ENCODE measurements at regions not wholly inside any gene's neighbourhood (a gene's known extent, or its start where the extent isn't known, plus 50 kb on each side); places are given as distances from the start of the nearest gene placed in this dataset.

GRCh38 chr3:18890449-18890848 lies 257.9 kb upstream of the KCNH8 start:
- intact Hi-C loops (cut with DNase I) = no loop called here
- DNase-seq (ENCODE audit: low spot score) = no peak

- intact Hi-C loops (cut with DNase I) = no loop called here
- no peak for DNase-seq (ENCODE audit: low spot score)
These were observed 259.5 kb upstream of the KCNH8 start for GRCh38 chr3:18888819-18889218.

- DNase-seq (ENCODE audit: low spot score) = no peak
- intact Hi-C loops (cut with DNase I) = no loop called here
These were observed 259.9 kb upstream of the KCNH8 start for GRCh38 chr3:18888370-18888769.

GRCh38 chr3:18886331-18886730 lies 262.0 kb upstream of the KCNH8 start:
- no peak for DNase-seq (ENCODE audit: low spot score)
- intact Hi-C loops (cut with DNase I) = no loop called here

- intact Hi-C loops (cut with DNase I) = no loop called here
These were observed 262.7 kb upstream of the KCNH8 start for GRCh38 chr3:18885612-18886011.

GRCh38 chr3:18883571-18883970 lies 264.7 kb upstream of the KCNH8 start:
- intact Hi-C loops (cut with DNase I) = no loop called here
- DNase-seq (ENCODE audit: low spot score) = no peak

More at GRCh38 chr3:18885612-18886011, 262.7 kb upstream of the KCNH8 start:
- DNase-seq (ENCODE audit: low spot score) = peak; percentile 64

- DNase-seq (ENCODE audit: low spot score) = no peak
- intact Hi-C loops (cut with DNase I) = no loop called here
These were observed 267.6 kb upstream of the KCNH8 start for GRCh38 chr3:18880691-18881090.

- intact Hi-C loops (cut with DNase I) = no loop called here
- DNase-seq (ENCODE audit: low spot score) = no peak
These were observed 275.8 kb upstream of the KCNH8 start for GRCh38 chr3:18872466-18872865.

GRCh38 chr3:18870642-18871041 lies 277.7 kb upstream of the KCNH8 start:
- intact Hi-C loops (cut with DNase I) = no loop called here
- DNase-seq (ENCODE audit: low spot score) = no peak

- DNase-seq (ENCODE audit: low spot score) = no peak
- intact Hi-C loops (cut with DNase I) = no loop called here
These were observed 278.2 kb upstream of the KCNH8 start for GRCh38 chr3:18870074-18870640.

GRCh38 chr3:18868911-18869689 lies 279.2 kb upstream of the KCNH8 start:
- intact Hi-C loops (cut with DNase I) = no loop called here
- DNase-seq (ENCODE audit: low spot score) = no peak

- no peak for DNase-seq (ENCODE audit: low spot score)
- intact Hi-C loops (cut with DNase I) = no loop called here
These were observed 281.4 kb upstream of the KCNH8 start for GRCh38 chr3:18866899-18867298.

- intact Hi-C loops (cut with DNase I) = loop anchor here in 1 of 2 donors (5.0 kb wide), 1 partner anchor 647 kb away; no protein-coding TSS in a partner anchor
- DNase-seq (ENCODE audit: low spot score) = no peak
These were observed 283.2 kb upstream of the KCNH8 start for GRCh38 chr3:18864933-18865731.

GRCh38 chr3:18862077-18862476 lies 286.2 kb upstream of the KCNH8 start:
- DNase-seq (ENCODE audit: low spot score) = no peak
- intact Hi-C loops (cut with DNase I) = loop anchor here in 1 of 2 donors (5.0 kb wide), 1 partner anchor 650 kb away; no protein-coding TSS in a partner anchor

- no peak for DNase-seq (ENCODE audit: low spot score)
- intact Hi-C loops (cut with DNase I) = loop anchor here in 1 of 2 donors (5.0 kb wide), 1 partner anchor 651 kb away; no protein-coding TSS in a partner anchor
These were observed 287.2 kb upstream of the KCNH8 start for GRCh38 chr3:18861137-18861536.

GRCh38 chr3:18853269-18853668 lies 295.0 kb upstream of the KCNH8 start:
- DNase-seq (ENCODE audit: low spot score) = no peak
- intact Hi-C loops (cut with DNase I) = no loop called here

- intact Hi-C loops (cut with DNase I) = no loop called here
- DNase-seq (ENCODE audit: low spot score) = no peak
These were observed 300.6 kb upstream of the KCNH8 start for GRCh38 chr3:18847583-18848197.

- intact Hi-C loops (cut with DNase I) = no loop called here
- no peak for DNase-seq (ENCODE audit: low spot score)
These were observed 304.3 kb upstream of the KCNH8 start for GRCh38 chr3:18843983-18844382.

- intact Hi-C loops (cut with DNase I) = no loop called here
- DNase-seq (ENCODE audit: low spot score) = no peak
These were observed 305.1 kb upstream of the KCNH8 start for GRCh38 chr3:18843188-18843587.
